Adrenal gland (tissue), 9 donors: ENCODE measurements at regions not wholly inside any gene's neighbourhood (a gene's known extent, or its start where the extent isn't known, plus 50 kb on each side); places are given as distances from the start of the nearest gene placed in this dataset.

ENCODE experiments used
- DNase-seq, 7 donors: peaks; one replicate each; pipeline ENCODE4 v3.0.0-alpha.2; 2019 to 2020
- H3K27ac ChIP-seq, 5 donors: fragments of 200-600 bp; sonication (generic) in 4 of 5; 1 replicate in 3 of 5; 2 replicates in 2 of 5; pipeline versions ENCODE4 v1.5.1 to v1.8.0; 2016 to 2020; ENCODE audit warnings: mild to moderate bottlenecking in 1 of 5
- H3K27me3 ChIP-seq: fragments of 200-600 bp; 2 replicates; pipeline ENCODE4 v1.8.0; 2021
- H3K36me3 ChIP-seq, 2 donors: fragments of 200-600 bp; replicated peaks in 1 of 2; 1 replicate in 1 of 2; 2 replicates in 1 of 2; pipeline versions ENCODE4 v1.5.1 to v1.8.0; 2018 to 2022
- H3K4me1 ChIP-seq, 2 donors: fragments of 200-600 bp; replicated peaks in 1 of 2; 1 replicate in 1 of 2; 2 replicates in 1 of 2; pipeline versions ENCODE4 v1.5.1 to v1.8.0; 2018 to 2021
- H3K4me3 ChIP-seq, 4 donors: fragments of 200-600 bp; sonication (generic) in 3 of 4; one replicate each; pipeline ENCODE4 v1.5.1; 2016 to 2018
- H3K9me3 ChIP-seq, 3 donors: fragments of 200-600 bp; sonication (generic) in 1 of 3; replicated peaks in 1 of 3; 1 replicate in 2 of 3; 2 replicates in 1 of 3; pipeline versions ENCODE4 v1.5.1 to v1.8.0; 2016 to 2021
- CTCF ChIP-seq, 6 experiments: fragments of 450-650 bp in 4 of 6; fragments of 200-600 bp in 2 of 6; sonication (generic) in 1 of 6; IDR thresholded peaks; 1 replicate in 5 of 6; 2 replicates in 1 of 6; pipeline versions ENCODE4 v1.5.1 to v1.8.0; 2016 to 2021; ENCODE audit warnings: antibody characterized with exemption in 6 of 6, mild to moderate bottlenecking in 2 of 6, moderate library complexity in 1 of 6
- POLR2A ChIP-seq, 2 donors: fragments of 450-650 bp; IDR thresholded peaks; one replicate each; pipeline ENCODE4 v1.6.1; 2017; ENCODE audit warnings: antibody characterized with exemption in 2 of 2, mild to moderate bottlenecking in 2 of 2, moderate library complexity in 1 of 2
- WGBS, 4 donors: extraction: QIAGEN DNeasy Blood & Tissue Kit in 2 of 4; methylation state at CpG; one replicate each; pipeline versions ENCODE4 v1.1.5 to v1.1.7; 2013 to 2017; 5-methylcytosine and 5-hydroxymethylcytosine counted together
- intact Hi-C, 2 donors: fragments of 100-400 bp; cut with DNase I; formaldehyde crosslinking; loops; one replicate each; pipeline versions ENCODE4 v1.14.1 to v1.15.0; 2022 to 2023
- donor health status: healthy with polysubstance abuse.
- donor health status: Bipolar disorder and iron deficiency.
- donor health status: DM: yes; HTN: yes; CAD: no.
- donor health status: DM: no; HTN: no; CAD: no.
- donor health status: DM: no; HTN: no; CAD: no.

GRCh38 chr5:13248253-13248652, 696.2 kb downstream of the DNAH5 start:
- DNase-seq: no peak
- 51 to 60% (median 54%) methylated on average over 3 of the region's 3 CpGs for WGBS, 4 donors
- no peak for TF ChIP-seq CTCF (IDR thresholded peaks at IDR 0.05)
- no peak for TF ChIP-seq POLR2A (IDR thresholded peaks at IDR 0.05)
- no peaks in the 10 kb centered on the region for H3K27me3 ChIP-seq
- no peaks in the 10 kb centered on the region for H3K4me1 ChIP-seq
- intact Hi-C loops: no loop called here
- H3K4me3 ChIP-seq: no peak overlapping the region
- no peak overlapping the region for H3K27ac ChIP-seq
- no peaks in the 10 kb centered on the region for H3K9me3 ChIP-seq
- H3K36me3 ChIP-seq: no peaks in the 10 kb centered on the region

GRCh38 chr5:13246053-13246452, 698.4 kb downstream of the DNAH5 start:
- TF ChIP-seq CTCF (IDR thresholded peaks at IDR 0.05) (no peak), POLR2A (IDR thresholded peaks at IDR 0.05) (no peak)
- Histone ChIP-seq H3K4me1 (no peaks in the 10 kb centered on the region), H3K27me3 (no peaks in the 10 kb centered on the region), H3K9me3 (no peaks in the 10 kb centered on the region), H3K27ac (no peak overlapping the region), H3K36me3 (no peaks in the 10 kb centered on the region), H3K4me3 (no peak overlapping the region)
- intact Hi-C loops: no loop called here
- DNase-seq: no peak
- 59 to 74% (median 68%) methylated on average over 5 of the region's 5 CpGs for WGBS, 4 donors

GRCh38 chr5:13244151-13244550, 700.3 kb downstream of the DNAH5 start:
- H3K9me3 ChIP-seq: no peaks in the 10 kb centered on the region
- no peak overlapping the region for H3K4me3 ChIP-seq
- intact Hi-C loops: no loop called here
- no peak for DNase-seq
- 83 to 89% (median 87%) methylated on average over 16 to 20 of the region's 20 CpGs; no CpG with 5 or more reads in 1 of the 4 donors for WGBS, 4 donors
- no peak overlapping the region for H3K27ac ChIP-seq
- no peaks in the 10 kb centered on the region for H3K36me3 ChIP-seq
- H3K4me1 ChIP-seq: no peaks in the 10 kb centered on the region
- TF ChIP-seq CTCF (IDR thresholded peaks at IDR 0.05) (no peak), POLR2A (IDR thresholded peaks at IDR 0.05) (no peak)
- no peaks in the 10 kb centered on the region for H3K27me3 ChIP-seq

GRCh38 chr5:13227513-13227912, 717.0 kb downstream of the DNAH5 start:
- intact Hi-C loops: no loop called here
- H3K36me3 ChIP-seq: no peaks in the 10 kb centered on the region
- no peak overlapping the region for H3K27ac ChIP-seq
- no peak overlapping the region for H3K4me3 ChIP-seq
- 0 to 24% (median 8%) methylated on average over 1 of the region's 1 CpG for WGBS, 4 donors
- TF ChIP-seq POLR2A (IDR thresholded peaks at IDR 0.05) (no peak), CTCF (IDR thresholded peaks at IDR 0.05) (no peak)
- H3K4me1 ChIP-seq: no peaks in the 10 kb centered on the region
- DNase-seq: no peak
- H3K27me3 ChIP-seq: no peaks in the 10 kb centered on the region
- no peaks in the 10 kb centered on the region for H3K9me3 ChIP-seq
